ENCODE measurements at regions not wholly inside any gene's neighbourhood (a gene's known extent, or its start where the extent isn't known, plus 50 kb on each side); places are given as distances from the start of the nearest gene placed in this dataset.

- H3K27ac ChIP-seq, result no peak overlapping the region
- DNase-seq, result no peak
- no peaks in the 10 kb centered on the region for H3K27me3 ChIP-seq
- no peak for TF ChIP-seq POLR2A (IDR thresholded peaks at IDR 0.05)
- no peak for TF ChIP-seq CTCF (IDR thresholded peaks at IDR 0.05)
- no peaks in the 10 kb centered on the region for H3K9me3 ChIP-seq
- H3K36me3 ChIP-seq, result no peaks in the 10 kb centered on the region
- intact Hi-C loops (cut with DNase I), result no loop called here
- peaks cover 0 to 12% of the 10 kb centered on the region in 2 donors for H3K4me1 ChIP-seq
- no peak overlapping the region for H3K4me3 ChIP-seq (replicated peaks in 1 of 3)
Observed at GRCh38 chr5:110053824-110054223, 364.1 kb downstream of the MAN2A1 start.

- peak; percentile 38 to 57 for DNase-seq
Observed at GRCh38 chr5:110054240-110054639, 364.5 kb downstream of the MAN2A1 start.

GRCh38 chr5:110055302-110055701 lies 365.6 kb downstream of the MAN2A1 start:
- Histone ChIP-seq H3K4me3 (replicated peaks in 1 of 3) (no peak overlapping the region), H3K4me1 (peaks cover 0 to 12% of the 10 kb centered on the region in 2 donors), H3K36me3 (no peaks in the 10 kb centered on the region), H3K9me3 (no peaks in the 10 kb centered on the region), H3K27me3 (no peaks in the 10 kb centered on the region), H3K27ac (no peak overlapping the region)
- no peak for DNase-seq
- intact Hi-C loops (cut with DNase I), result no loop called here
- TF ChIP-seq POLR2A (IDR thresholded peaks at IDR 0.05) (no peak), CTCF (IDR thresholded peaks at IDR 0.05) (no peak)
- WGBS, 2 donors, result 44 to 52% methylated on average over 2 of the region's 2 CpGs

More at GRCh38 chr5:110054240-110054639, 364.5 kb downstream of the MAN2A1 start:
- Histone ChIP-seq H3K9me3 (no peaks in the 10 kb centered on the region), H3K36me3 (no peaks in the 10 kb centered on the region), H3K4me3 (replicated peaks in 1 of 3) (no peak overlapping the region), H3K27me3 (no peaks in the 10 kb centered on the region), H3K4me1 (peaks cover 0 to 12% of the 10 kb centered on the region in 2 donors), H3K27ac (no peak overlapping the region)
- TF ChIP-seq CTCF (IDR thresholded peaks at IDR 0.05) (peak in 3 of 6 experiments; percentile 32 to 45 (median 38)), POLR2A (IDR thresholded peaks at IDR 0.05) (no peak)
- intact Hi-C loops (cut with DNase I), result no loop called here
- 58 to 71% methylated on average over 2 of the region's 2 CpGs for WGBS, 2 donors

- Histone ChIP-seq H3K4me3 (replicated peaks in 1 of 3) (no peak overlapping the region), H3K9me3 (no peaks in the 10 kb centered on the region), H3K36me3 (no peaks in the 10 kb centered on the region), H3K27me3 (no peaks in the 10 kb centered on the region), H3K4me1 (peaks cover 0 to 12% of the 10 kb centered on the region in 2 donors), H3K27ac (no peak overlapping the region)
- TF ChIP-seq POLR2A (IDR thresholded peaks at IDR 0.05) (no peak), CTCF (IDR thresholded peaks at IDR 0.05) (no peak)
- intact Hi-C loops (cut with DNase I), result no loop called here
- DNase-seq, result no peak
- WGBS, 2 donors, result 88 to 90% methylated on average over 2 of the region's 2 CpGs
Observed at GRCh38 chr5:110056580-110057114, 366.9 kb downstream of the MAN2A1 start.

GRCh38 chr5:110058175-110058574 lies 368.4 kb downstream of the MAN2A1 start:
- DNase-seq, result no peak
- H3K4me1 ChIP-seq, result peaks cover 0 to 12% of the 10 kb centered on the region in 2 donors
- H3K9me3 ChIP-seq, result no peaks in the 10 kb centered on the region
- 93 to 94% methylated on average over 4 of the region's 4 CpGs for whole genome bisulfite sequencing, 2 donors
- no peak overlapping the region for H3K4me3 ChIP-seq (replicated peaks in 1 of 3)
- intact Hi-C loops (cut with DNase I), result no loop called here
- no peak overlapping the region for H3K27ac ChIP-seq
- H3K36me3 ChIP-seq, result no peaks in the 10 kb centered on the region
- H3K27me3 ChIP-seq, result no peaks in the 10 kb centered on the region
- TF ChIP-seq CTCF (IDR thresholded peaks at IDR 0.05) (no peak), POLR2A (IDR thresholded peaks at IDR 0.05) (no peak)
